ENCODE measurements at regions not wholly inside any gene's neighbourhood (a gene's known extent, or its start where the extent isn't known, plus 50 kb on each side); places are given as distances from the start of the nearest gene placed in this dataset.

- no peak overlapping the region for H3K18ac ChIP-seq (ENCODE audit: low read depth, low read length)
- H2AK5ac ChIP-seq (ENCODE audit: low read depth, low read length): no peak overlapping the region
- H3K9me1 ChIP-seq (ENCODE audit: insufficient read depth, low read length): no peaks in the 10 kb centered on the region
- H3K27ac ChIP-seq (ENCODE audit: insufficient read depth, low read length): no peak overlapping the region
- no peak overlapping the region for H3K14ac ChIP-seq (replicated peaks; ENCODE audit: low read depth, low read length)
- H3K9me3 ChIP-seq (ENCODE audit: control insufficient read depth, insufficient read depth, low read length): no peaks in the 10 kb centered on the region
- no peaks in the 10 kb centered on the region for H3K79me1 ChIP-seq (ENCODE audit: low read depth in 1 of 2, low read length in 2 of 2)
- H3K4me1 ChIP-seq (ENCODE audit: control insufficient read depth, insufficient read depth, low read length): no peaks in the 10 kb centered on the region
- no CpG with 5 or more reads among the region's 3 CpGs for WGBS, 2 experiments (ENCODE audit: extremely low coverage in 2 of 2, insufficient read length in 1 of 2)
- ATAC-seq (ENCODE audit: low read depth): no peak
- intact Hi-C loops (cut with micrococcal nuclease): no loop called here
- no peak overlapping the region for H2AK9ac ChIP-seq (replicated peaks; ENCODE audit: low read depth, low read length, poor library complexity)
- H3K4ac ChIP-seq (ENCODE audit: low read depth, low read length): no peak overlapping the region
- H2BK120ac ChIP-seq (ENCODE audit: low read depth, low read length): no peak overlapping the region
- no peak overlapping the region for H4K91ac ChIP-seq (ENCODE audit: insufficient read depth, low read depth, low read length)
- H3K23ac ChIP-seq (ENCODE audit: low read depth, low read length): no peak overlapping the region
- BruUV-seq (replicated peaks): no TSS peak
- H3K36me3 ChIP-seq (ENCODE audit: control insufficient read depth, insufficient read depth, low read length): no peaks in the 10 kb centered on the region
- TF ChIP-seq MAFK (IDR thresholded peaks at IDR 0.05; ENCODE audit: low read depth, low read length): no peak
- no peak for DNase-seq
- no peak overlapping the region for H2BK5ac ChIP-seq (ENCODE audit: low read depth, low read length, poor library complexity, severe bottlenecking)
- no peak overlapping the region for H2AFZ ChIP-seq (replicated peaks; ENCODE audit: low read length, poor library complexity)
- no peak overlapping the region for H3K56ac ChIP-seq (ENCODE audit: extremely low read depth, insufficient read depth, low read length)
- H2BK15ac ChIP-seq (ENCODE audit: low read depth, low read length): no peak overlapping the region
- no peaks in the 10 kb centered on the region for H4K20me1 ChIP-seq (ENCODE audit: insufficient read depth, low read length)
- POLR2A ChIA-PET (ENCODE audit: unreplicated experiment): no interaction called here
- H3K9ac ChIP-seq (ENCODE audit: low read depth, low read length): no peak overlapping the region
- H4K8ac ChIP-seq (ENCODE audit: low read depth in 2 of 2, low read length in 2 of 2): no peak overlapping the region
- H3K4me3 ChIP-seq (ENCODE audit: insufficient read depth, low read depth, low read length): no peak overlapping the region
- dilution Hi-C loops (cut with HindIII; ENCODE audit: low sequenced_read_pairs, unreplicated experiment): no loop called here
- no peak overlapping the region for H2BK20ac ChIP-seq (ENCODE audit: low read depth, low read length)
- CTCF ChIA-PET: no interaction called here
- no peak overlapping the region for H3K4me2 ChIP-seq (ENCODE audit: low read depth, low read length)
- no peak overlapping the region for H4K5ac ChIP-seq (ENCODE audit: low read depth, low read length)
- H3K27me3 ChIP-seq (ENCODE audit: control insufficient read depth, insufficient read depth, low read length): no peaks in the 10 kb centered on the region
- in situ Hi-C loops (cut with MboI; ENCODE audit: low sequenced_read_pairs): no loop called here
Observed at GRCh38 chr4:111068883-111069282, 446.0 kb upstream of the PITX2 start.

All from IMR-90 (cell line).